HG02981 (cell line): ENCODE measurements at regions not wholly inside any gene's neighbourhood (a gene's known extent, or its start where the extent isn't known, plus 50 kb on each side); places are given as distances from the start of the nearest gene placed in this dataset.
"Not testable (repeated sequence)": the region's sequence is repeated elsewhere in the genome, so short reads cannot be mapped to it uniquely, and the experiment has no call there.

Experiments used
- ATAC-seq: cut with Tn5 transposase; IDR thresholded peaks from one replicate; pipeline ENCODE4 v1.9.1; 2021; ENCODE audit warnings: mild to moderate bottlenecking, moderate library complexity; ENCODE audit not compliant: unreplicated experiment

DNA sequence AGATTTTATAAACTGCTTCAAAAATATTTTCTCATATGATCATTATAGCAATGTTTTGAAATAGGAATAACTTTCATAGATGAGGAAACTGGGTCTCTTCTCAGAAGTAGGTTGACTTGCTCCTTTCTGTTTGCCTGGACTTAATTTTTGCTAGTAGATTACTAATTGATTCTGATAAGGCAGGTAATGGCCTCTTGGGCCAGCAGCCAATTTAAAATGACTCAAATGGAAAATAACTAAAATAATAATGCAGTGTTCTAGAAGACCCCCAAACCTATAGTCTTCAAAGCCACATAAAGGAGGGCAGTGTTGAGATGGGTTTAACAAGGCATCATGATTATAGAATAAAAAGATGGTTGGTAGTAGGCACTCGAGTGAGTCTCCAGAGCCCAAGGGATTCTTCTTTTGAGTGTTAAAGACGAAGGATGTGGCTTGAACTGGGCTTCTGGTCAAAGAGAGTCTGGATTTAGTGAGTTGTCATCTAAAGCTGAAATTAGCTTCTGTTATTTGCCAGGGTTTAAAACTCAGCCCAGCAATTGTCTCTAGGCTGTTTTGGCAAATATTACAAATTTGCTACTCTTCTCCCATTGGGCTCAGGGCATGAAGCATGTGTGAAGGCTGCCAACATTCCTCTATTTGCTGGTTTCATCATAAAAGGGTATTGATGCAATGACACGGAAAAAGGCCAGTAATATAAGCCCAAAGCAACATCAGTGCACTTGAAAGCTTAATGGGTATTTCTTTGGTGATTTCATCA is 297.1 kb upstream of the MEIS2 start:
- ATAC-seq = no peak

DNA sequence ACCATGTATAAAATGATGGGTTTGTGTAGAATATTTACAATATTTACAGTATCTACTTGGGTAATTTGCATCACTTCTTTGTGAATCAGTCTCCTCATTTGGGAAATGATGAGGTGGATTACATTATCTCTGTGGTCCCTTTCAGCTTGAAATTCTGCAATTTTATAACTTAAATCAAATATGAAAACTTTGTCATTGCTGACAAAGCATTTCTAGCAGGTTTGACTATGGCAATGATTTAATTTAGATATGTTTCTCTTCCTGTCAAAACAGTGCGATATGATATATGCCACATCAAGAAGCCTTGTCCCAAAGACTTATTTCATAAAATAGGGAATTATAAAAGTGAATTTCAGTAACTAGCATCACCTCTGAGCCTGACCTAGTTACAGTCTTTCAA is 315.8 kb upstream of the MEIS2 start:
- ATAC-seq = no peak

DNA sequence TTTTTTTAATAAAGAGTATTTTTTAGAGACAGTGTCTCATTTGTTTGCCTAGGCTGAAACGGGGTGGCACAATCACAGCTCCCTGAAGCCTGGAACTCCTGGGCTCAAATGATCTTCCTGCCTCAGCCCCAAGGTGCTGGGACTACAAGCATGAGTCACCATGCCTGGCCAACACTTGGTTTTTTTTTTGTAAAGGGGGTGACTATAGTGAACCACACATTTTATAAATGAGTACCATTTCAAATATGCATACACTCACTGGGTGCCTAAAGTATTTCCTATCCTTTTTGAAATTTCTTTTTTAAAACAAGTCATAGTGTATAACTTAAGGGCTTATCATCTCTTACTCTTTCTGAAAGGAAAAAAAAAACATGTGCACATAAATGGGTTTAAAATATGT is 325.2 kb upstream of the MEIS2 start:
- no peak for ATAC-seq

DNA sequence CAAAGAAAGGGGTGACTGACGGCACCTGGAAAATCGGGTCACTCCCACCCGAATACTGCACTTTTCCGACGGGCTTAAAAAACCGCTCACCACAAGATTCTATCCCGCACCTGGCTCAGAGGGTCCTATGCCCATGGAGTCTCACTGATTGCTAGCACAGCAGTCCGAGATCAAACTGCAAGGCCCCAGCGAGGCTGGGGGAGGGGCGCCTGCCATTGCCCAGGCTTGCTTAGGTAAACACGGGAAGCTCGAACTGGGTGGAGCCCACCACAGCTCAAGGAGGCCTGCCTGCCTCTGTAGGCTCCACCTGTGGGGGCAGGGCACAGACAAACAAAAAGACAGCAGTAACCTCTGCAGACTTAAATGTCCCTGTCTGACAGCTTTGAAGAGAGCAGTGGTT is 327.0 kb upstream of the MEIS2 start:
- not testable (repeated sequence) for ATAC-seq

DNA sequence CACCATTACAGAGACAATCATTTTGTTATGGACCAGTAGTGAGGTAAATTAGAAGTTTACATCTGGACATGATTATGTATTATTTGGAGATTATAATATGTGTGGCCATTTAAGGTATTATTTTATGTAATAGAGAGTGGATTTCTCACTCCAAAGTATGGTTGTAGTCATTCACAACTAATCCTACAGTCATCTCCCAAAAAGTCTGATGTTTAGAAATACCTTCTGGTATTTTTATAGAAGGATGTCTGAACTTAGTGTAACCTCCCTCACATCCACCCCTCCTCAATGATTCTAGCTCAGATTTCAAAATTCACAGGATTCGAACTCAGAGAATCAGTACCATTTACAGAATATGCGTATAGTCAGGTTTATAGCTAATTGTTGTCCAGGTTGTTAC is 346.6 kb upstream of the MEIS2 start:
- no peak for ATAC-seq

DNA sequence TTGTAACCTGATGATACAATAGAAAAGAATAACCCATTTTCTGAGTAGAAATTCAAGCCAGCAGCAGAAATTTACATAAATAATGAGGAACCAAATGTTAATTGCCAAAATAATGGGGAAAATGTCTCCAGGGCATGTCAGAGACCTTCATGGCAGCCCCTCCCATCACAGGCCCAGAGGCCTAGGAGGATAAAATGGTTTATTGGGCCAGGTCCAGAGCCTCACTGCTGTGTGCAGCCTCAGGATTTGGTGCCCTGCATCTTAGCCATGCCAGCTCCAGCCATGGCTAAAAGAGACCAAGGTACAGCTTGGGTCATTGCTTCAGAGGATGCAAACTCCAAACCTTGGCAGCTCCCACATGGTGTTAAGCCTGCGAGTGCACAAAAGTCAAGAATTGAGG is 352.1 kb upstream of the MEIS2 start:
- no peak for ATAC-seq

DNA sequence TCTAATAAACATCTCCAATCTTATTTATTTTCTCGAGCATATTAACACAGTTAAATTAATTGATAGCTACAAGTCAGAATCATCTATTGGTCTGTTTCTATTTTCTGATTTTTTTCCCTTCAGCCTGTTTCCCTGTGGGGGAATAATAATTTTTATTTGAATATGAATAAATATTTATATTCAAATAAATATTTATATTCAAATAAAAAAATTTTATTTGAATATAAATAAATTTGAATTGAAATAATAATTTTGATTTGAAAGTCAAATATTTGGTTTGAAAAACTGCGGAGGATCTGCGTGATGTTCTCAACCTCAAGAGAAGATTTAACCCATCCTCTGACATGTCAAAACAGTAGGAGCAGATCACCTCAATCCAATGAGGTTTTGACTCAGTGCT is 380.1 kb upstream of the MEIS2 start:
- no peak for ATAC-seq

DNA sequence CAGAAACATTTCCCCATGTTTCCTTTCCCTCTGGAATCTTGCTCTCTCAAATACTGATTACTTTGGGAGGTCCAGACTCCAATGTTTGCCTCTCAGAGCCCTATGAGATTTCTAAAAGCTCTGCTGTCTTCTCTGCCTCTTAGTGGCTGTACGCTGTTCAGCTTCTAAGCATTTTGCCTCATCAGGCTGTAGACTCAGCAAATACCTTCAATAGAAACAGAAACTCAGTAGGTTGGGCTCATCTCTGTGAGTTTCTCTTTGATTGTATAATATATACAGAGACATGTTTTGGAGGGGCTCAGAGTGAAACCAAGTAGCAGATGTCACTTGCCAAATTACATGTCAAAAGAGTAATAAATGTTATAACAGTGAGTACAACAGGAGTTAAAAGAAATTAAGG is 380.8 kb upstream of the MEIS2 start:
- no peak for ATAC-seq

DNA sequence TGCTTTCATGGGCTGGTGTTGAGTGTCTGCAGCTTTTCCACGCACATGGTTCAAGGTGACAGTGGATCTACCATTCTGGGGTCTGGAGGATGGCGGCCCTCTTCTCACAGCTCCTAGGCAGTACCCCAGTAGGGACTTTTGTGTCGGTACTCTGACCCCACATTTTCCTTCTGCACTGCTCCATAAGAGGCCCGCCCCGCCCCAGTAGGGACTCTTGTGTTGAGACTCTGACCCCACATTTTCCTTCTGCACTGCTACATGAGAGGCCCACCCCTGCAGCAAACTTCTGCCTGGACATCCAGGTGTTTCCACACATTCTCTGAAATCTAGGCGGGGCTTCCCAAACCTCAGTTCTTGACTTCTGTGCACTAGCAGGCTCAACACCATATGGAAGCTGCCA is 383.4 kb upstream of the MEIS2 start:
- ATAC-seq = no peak

DNA sequence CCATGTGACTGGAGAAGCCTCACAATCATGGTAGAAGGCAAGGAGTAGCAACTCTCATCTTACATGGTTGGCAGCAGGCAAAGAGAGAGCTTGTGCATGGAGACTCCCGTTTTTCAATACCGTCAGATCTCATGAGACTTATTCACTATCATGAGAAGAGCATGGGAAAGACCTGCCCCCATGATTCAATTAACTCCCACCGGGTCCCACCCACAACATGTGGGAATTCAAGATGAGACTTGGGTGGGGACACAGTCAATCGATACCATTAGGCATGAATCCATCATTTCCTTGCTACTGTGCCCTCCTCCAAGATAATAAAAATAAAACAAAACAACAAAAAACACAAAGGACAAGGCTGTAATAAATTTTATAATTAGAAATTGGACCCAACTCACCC is 384.7 kb upstream of the MEIS2 start:
- ATAC-seq = no peak

DNA sequence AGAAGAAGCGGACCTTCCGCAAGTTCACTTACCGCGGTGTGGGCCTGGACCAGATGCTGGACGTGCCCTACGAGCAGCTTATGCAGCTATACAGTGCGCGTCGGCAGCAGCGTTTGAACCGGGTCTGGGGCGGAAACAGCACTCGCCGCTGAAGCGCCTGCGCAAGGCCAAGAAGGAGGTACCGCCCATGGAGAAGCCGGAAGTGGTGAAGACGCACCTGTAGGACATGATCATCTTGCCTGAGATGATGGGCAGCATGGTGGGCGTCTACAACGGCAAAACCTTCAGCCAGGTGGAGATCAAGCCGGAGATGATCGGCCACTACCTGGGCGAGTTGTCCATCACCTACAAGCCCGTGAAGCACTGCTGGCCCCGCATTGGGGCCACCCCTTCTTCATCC is 390.4 kb upstream of the MEIS2 start:
- ATAC-seq = no peak

DNA sequence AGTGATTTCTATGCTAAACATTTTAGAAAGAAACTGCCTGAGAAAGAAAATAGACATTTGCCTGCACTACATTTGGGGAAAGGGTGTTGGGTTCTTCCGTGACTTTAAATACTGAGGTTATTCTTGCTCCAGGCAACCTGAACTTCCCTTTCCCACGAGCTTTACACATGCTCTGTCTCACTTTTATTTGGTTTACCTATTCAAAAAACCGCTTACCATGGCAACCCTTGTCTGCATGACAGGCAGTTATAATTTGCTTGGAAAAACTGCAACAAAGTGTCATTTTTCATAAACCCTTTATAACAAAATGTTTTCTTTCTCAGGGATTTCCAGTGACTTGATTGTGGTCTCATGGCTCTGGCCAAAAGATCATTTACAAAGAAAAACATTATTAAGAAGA is 416.3 kb upstream of the MEIS2 start:
- no peak for ATAC-seq

DNA sequence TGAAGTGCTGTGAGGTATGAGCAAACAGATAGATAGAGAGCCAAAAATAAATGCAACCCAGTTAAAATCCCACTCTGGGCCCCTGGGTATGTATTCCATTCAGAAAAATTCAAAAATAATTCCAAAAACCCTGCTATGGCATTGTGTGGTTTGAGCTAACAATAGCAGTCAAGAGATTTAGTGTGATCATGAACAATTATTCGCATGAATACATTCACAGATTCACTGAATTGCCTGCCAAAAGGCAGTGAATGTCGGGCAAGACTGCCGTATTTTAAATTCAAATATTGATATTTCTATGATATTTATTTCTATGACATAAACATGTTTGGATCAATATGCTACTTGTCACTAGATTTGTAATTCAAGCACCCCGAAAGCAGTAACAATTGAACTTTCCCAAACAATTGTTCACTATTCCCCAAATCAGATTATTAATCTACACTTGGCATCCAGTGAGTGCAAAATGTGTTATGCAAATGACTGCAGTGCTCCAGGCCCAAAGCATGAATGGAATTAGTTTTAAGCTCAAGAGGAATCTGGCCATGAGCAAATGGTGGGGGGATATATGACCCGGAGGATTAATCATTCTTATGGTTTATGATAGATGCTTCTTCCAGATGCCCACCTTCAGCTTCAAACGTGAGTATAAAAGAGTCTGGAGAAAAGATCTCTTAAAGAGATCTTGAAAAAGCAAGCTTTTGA is 417.0 kb upstream of the MEIS2 start:
- no peak for ATAC-seq

DNA sequence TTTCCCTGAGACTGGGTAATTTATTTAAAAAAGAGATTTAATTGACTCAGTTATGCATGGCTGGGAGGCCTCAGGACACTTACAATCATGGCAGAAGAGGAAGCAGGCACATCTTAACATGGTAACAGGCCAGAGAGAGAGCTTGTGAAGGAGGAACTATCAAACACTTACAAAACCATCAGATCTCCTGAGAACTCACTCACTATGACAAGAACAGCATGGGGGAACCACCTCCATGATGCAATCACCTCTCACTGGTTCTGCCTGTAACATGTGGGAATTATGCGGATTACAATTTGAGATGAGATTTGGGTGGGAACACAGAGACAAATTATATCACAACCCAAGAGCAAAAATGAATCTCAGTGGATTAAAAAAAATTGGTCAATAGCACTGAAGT is 416.0 kb upstream of the TMCO5A start:
- ATAC-seq = no peak

DNA sequence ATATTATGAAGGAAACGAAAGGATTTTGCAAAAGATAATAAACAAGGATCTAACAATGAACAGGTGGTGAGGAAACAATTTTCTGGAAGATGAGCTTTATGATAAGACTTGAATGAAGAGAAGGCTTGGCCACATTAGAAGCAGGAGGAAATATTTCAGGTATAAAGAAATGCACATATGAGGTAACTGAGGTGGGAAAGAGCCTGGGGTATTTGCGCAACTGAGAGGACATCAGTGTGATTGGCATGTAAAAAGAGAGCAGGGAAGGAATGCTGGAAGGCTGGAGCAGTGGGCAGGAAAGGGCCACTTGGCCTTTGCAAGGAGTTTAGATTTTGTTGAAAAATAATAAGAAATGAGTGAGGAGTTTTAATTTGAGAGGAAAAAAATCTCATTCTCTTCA is 414.4 kb upstream of the TMCO5A start:
- no peak for ATAC-seq

DNA sequence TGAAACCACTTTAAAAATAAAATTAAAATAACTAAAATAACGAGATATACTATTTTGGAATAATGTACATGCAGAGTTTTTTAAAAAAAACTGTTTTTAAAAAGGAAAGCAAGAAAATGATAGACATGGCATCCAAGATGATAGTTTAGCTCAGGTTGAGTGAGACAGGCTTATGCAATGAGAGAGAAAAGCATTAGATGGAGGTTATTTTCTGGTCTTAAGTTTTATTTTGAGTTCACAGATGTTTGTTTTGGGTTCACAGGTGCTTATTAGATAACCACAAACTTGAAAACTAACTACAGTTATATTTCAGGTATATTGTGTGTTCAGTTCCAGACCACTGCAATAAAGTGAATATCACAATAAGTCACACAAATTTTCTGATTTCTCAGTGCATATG is 413.6 kb upstream of the TMCO5A start:
- ATAC-seq = no peak

DNA sequence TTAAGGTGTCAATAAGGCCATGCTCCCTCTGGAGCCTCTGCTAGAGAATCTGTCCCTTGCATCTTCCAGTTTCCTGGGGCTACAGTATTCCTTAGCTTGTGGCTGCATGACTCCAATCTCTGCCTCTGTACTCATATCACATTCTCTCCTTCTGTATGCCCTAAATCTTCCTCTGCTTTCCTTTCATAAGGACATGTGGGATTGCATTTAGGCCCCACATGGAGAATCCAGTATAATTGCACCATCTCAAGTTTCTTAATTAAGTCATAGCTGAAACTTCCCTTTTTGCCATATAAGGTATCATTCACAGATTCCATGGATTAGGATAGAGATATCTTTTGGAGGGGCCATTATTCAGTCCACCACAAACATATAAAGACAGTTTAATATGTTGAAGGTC is 409.8 kb upstream of the TMCO5A start:
- no peak for ATAC-seq

DNA sequence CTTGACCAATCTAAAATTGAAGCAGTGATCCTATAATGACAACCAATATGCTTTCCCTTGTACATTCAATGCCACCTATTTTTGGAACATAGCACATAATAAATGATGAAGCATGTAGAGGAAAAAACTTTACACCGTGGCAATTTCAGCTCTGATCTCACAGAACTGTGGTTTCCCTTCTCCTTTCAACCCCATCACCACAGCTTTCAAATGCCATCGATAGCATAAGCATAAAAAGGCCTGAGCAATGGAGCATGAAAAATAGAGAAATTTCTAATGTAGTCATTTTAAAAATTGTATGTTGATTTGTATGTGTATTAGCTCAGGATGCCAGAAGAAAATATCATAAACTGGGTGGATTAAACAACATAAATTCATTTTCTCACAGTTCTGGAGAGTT is 406.0 kb upstream of the TMCO5A start:
- ATAC-seq = no peak

DNA sequence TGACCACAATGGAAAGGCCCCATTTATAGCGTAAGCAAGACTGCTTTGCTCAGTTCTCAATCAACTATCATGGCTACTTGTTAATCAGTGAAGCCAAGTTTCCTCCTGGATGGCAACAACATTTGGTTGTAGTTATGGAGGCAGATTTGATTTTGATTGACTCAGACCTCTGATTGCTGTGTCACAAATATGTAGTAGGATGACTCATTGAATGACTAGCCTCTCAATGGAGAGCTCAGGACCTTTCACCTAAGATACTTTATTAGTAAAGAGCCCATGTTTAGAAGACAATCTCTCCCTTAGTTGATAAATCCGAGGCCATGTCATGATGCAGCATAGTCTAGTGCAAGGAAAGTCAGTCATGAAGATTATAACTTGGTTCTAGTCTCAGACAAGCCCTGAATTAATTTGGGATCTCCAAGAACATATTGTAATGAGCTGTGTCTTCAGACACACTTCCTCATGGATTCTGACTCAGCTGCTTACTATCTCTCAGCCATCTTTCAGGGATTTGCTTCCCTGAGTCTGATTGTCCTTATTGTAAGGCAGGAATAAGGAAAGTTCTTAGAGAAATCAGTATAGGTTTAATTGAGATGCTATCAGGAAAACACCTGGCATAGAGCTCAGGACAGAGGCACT is 397.4 kb upstream of the TMCO5A start:
- no peak for ATAC-seq

DNA sequence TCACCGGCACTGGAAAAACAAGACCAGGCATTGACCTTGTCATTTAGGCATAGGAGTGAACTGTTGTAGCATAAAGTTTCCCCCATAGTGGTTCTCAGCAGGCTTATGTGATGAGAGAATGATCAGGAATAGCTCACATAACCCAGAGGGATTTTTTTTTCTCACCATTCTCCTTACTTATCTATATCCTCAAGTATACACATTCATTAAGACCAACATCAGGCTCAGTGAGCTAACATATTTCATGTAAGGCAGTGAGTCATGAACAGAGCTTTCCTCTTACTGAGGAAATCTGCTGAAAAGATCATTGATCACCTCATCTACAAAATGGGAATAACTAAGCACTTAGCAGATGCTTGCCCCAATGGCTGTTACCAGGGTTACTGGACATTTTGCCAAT is 396.6 kb upstream of the TMCO5A start:
- ATAC-seq = no peak

DNA sequence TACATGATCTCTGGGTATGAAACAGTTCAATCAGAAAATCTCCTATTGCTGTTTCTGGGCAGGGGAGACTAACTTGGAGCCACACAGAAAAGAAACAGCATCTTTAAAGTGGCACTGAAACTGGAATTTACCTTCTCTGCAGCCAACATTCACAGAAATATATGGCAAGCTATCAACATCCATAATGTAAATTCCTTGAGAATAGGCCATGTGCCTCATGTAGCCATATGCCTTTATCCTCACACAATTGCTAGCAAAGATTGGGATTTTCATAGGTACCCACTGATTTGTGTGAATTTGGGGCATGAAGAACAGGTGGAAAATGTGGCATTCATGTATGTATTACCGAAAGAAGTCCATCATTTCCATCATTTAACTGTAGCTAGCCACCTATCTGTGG is 386.3 kb upstream of the TMCO5A start:
- no peak for ATAC-seq

DNA sequence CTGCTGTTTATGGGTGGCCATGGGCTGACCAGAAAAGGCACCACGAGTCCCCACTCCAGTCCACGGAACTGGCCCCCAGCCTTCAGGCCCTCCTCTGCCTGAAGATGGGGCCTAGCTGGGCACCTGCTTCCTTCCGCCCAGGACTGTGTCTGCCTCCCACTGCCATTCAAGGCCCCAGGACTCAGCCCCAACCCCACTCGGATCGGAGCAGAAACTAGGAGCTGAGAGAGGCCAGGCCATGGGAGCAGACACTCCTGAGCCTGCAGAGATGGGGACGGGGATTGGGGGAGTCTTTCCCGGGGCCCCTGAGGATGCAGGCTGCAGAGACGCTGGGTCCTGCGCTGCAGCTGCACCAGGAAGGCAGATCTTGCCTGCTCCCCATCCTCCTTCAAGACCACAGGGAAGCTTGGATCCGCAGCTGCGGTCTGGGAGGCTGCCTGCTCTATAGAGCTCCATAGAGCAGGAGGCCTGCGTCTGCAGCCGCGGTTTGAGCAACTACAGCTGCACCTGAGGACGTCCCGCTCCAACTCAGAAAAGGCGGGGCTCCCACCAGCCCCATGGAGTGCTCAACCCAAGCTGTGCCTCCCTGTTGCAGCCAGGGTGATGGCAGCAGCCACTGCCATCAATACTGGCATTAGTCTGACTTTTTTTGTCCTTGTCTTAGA is 383.9 kb upstream of the TMCO5A start:
- ATAC-seq = no peak
